NCI-H345 treated with DMSO at 0.1 percent for 48 hours (cell line): ENCODE measurements at regions not wholly inside any gene's neighbourhood (a gene's known extent, or its start where the extent isn't known, plus 50 kb on each side); places are given as distances from the start of the nearest gene placed in this dataset.

Source experiments
- DNase-seq: peaks from one replicate; lab custom pipeline; 2025; ENCODE audit not compliant: unreplicated experiment; lab: John Stamatoyannopoulos, UW

- no peak for DNase-seq
Observed at GRCh38 chr2:58578276-58578675, 337.2 kb upstream of the FANCL start.

- no peak for DNase-seq
Observed at GRCh38 chr2:58574873-58575272, 333.7 kb upstream of the FANCL start.

- no peak for DNase-seq
Observed at GRCh38 chr2:58572731-58573130, 331.6 kb upstream of the FANCL start.

GRCh38 chr2:58571181-58571852, 330.2 kb upstream of the FANCL start:
- peak; percentile 17 for DNase-seq

GRCh38 chr2:58569475-58570185, 328.5 kb upstream of the FANCL start:
- no peak for DNase-seq

- no peak for DNase-seq
Observed at GRCh38 chr2:58568901-58569300, 327.8 kb upstream of the FANCL start.

GRCh38 chr2:58562276-58562675, 321.2 kb upstream of the FANCL start:
- no peak for DNase-seq

- DNase-seq = no peak
Observed at GRCh38 chr2:58560531-58560930, 319.4 kb upstream of the FANCL start.

- DNase-seq = peak; percentile 45
Observed at GRCh38 chr2:58558881-58559280, 317.8 kb upstream of the FANCL start.

- no peak for DNase-seq
Observed at GRCh38 chr2:58557176-58557575, 316.1 kb upstream of the FANCL start.

GRCh38 chr2:58553937-58554336, 312.8 kb upstream of the FANCL start:
- DNase-seq = no peak

GRCh38 chr2:58553522-58553921, 312.4 kb upstream of the FANCL start:
- no peak for DNase-seq

- no peak for DNase-seq
Observed at GRCh38 chr2:58545300-58546280, 304.5 kb upstream of the FANCL start.

- DNase-seq = no peak
Observed at GRCh38 chr2:58543442-58543841, 302.3 kb upstream of the FANCL start.

- no peak for DNase-seq
Observed at GRCh38 chr2:58541511-58541910, 300.4 kb upstream of the FANCL start.

GRCh38 chr2:58540681-58541080, 299.6 kb upstream of the FANCL start:
- no peak for DNase-seq

- peak; percentile 52 for DNase-seq
Observed at GRCh38 chr2:58539973-58540372, 298.8 kb upstream of the FANCL start.

- DNase-seq = no peak
Observed at GRCh38 chr2:58535990-58536389, 294.9 kb upstream of the FANCL start.

GRCh38 chr2:58535182-58535581, 294.1 kb upstream of the FANCL start:
- DNase-seq = peak; percentile 61

- no peak for DNase-seq
Observed at GRCh38 chr2:58533376-58533775, 292.3 kb upstream of the FANCL start.

GRCh38 chr2:58532641-58533040, 291.5 kb upstream of the FANCL start:
- DNase-seq = no peak

- DNase-seq = no peak
Observed at GRCh38 chr2:58527647-58528046, 286.5 kb upstream of the FANCL start.
